Testis (tissue), 2 donors: ENCODE measurements at regions not wholly inside any gene's neighbourhood (a gene's known extent, or its start where the extent isn't known, plus 50 kb on each side); places are given as distances from the start of the nearest gene placed in this dataset.

Experiments used
- POLR2A ChIP-seq: fragments of 450-650 bp; IDR thresholded peaks from one replicate; pipeline ENCODE4 v1.6.1; 2017; ENCODE audit warnings: antibody characterized with exemption, mild to moderate bottlenecking, moderate library complexity
- TF ChIP-seq, protein P1 (sequence below), 3 experiments: fragments of 450-650 bp in 2 of 3; fragments of 200-600 bp in 1 of 3; sonication (generic) in 1 of 3; IDR thresholded peaks; one replicate each; pipeline ENCODE4 v1.5.1; 2016 to 2019; ENCODE audit warnings: antibody characterized with exemption in 3 of 3, mild to moderate bottlenecking in 2 of 3, moderate library complexity in 1 of 3

DNA sequence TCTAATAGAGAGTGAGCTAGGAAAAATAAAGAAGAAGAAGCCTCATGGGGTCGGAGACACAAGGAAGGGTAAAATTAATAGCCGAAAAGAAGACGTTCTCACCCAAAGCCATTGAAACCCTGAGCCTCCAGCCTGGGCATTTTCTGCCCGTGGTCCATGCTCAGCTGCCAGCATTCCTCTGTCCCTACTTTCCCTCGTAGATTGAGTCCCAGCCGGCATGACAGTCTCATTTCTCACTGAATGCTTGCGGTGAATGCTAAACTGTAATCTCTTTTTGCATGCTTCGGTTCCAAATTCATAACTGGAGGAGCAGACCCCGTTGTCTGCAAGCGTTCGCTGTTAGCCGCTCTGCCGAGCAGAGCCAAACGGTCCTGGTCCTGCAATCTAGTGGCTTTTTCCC lies 54.0 kb upstream of the COX10 start:
- no peak for TF ChIP-seq POLR2A
- TF ChIP-seq, protein P1, sequence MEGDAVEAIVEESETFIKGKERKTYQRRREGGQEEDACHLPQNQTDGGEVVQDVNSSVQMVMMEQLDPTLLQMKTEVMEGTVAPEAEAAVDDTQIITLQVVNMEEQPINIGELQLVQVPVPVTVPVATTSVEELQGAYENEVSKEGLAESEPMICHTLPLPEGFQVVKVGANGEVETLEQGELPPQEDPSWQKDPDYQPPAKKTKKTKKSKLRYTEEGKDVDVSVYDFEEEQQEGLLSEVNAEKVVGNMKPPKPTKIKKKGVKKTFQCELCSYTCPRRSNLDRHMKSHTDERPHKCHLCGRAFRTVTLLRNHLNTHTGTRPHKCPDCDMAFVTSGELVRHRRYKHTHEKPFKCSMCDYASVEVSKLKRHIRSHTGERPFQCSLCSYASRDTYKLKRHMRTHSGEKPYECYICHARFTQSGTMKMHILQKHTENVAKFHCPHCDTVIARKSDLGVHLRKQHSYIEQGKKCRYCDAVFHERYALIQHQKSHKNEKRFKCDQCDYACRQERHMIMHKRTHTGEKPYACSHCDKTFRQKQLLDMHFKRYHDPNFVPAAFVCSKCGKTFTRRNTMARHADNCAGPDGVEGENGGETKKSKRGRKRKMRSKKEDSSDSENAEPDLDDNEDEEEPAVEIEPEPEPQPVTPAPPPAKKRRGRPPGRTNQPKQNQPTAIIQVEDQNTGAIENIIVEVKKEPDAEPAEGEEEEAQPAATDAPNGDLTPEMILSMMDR (IDR thresholded peaks at IDR 0.05): no peak
